Glutamatergic neuron (in vitro differentiated cells): ENCODE measurements at regions not wholly inside any gene's neighbourhood (a gene's known extent, or its start where the extent isn't known, plus 50 kb on each side); places are given as distances from the start of the nearest gene placed in this dataset.
"Not testable (repeated sequence)": the region's sequence is repeated elsewhere in the genome, so short reads cannot be mapped to it uniquely, and the experiment has no call there.

Source experiments
- DNase-seq: peaks from one replicate; pipeline ENCODE4 v3.0.0; 2022
- H3K27ac Mint-ChIP-seq: one replicate; pipeline ENCODE4 v1.8.0; 2020; ENCODE audit warnings: mild to moderate bottlenecking, mixed read lengths, inconsistent platforms; ENCODE audit not compliant: unreplicated experiment
- H3K27me3 Mint-ChIP-seq: one replicate; pipeline ENCODE4 v1.8.0; 2020; ENCODE audit warnings: mild to moderate bottlenecking, moderate library complexity, mixed read lengths, inconsistent platforms; ENCODE audit not compliant: unreplicated experiment
- H3K36me3 Mint-ChIP-seq: one replicate; pipeline ENCODE4 v1.8.0; 2020; ENCODE audit warnings: mild to moderate bottlenecking, mixed read lengths, inconsistent platforms; ENCODE audit not compliant: unreplicated experiment
- H3K4me1 Mint-ChIP-seq: one replicate; pipeline ENCODE4 v1.8.0; 2020; ENCODE audit warnings: mild to moderate bottlenecking, low read depth, mixed read lengths, inconsistent platforms; ENCODE audit not compliant: unreplicated experiment
- H3K4me3 Mint-ChIP-seq: one replicate; pipeline ENCODE4 v1.8.0; 2020; ENCODE audit warnings: mild to moderate bottlenecking, mixed read lengths, inconsistent platforms; ENCODE audit not compliant: unreplicated experiment
- H3K9me3 Mint-ChIP-seq: one replicate; pipeline ENCODE4 v1.8.0; 2020; ENCODE audit warnings: mild to moderate bottlenecking, moderate library complexity, mixed read lengths, inconsistent platforms; ENCODE audit not compliant: unreplicated experiment
- TF ChIP-seq, protein P1 (sequence below): fragments of 200-600 bp; sonication (generic); IDR thresholded peaks from one replicate; pipeline ENCODE4 v1.5.0; 2021; ENCODE audit not compliant: partially characterized antibody, unreplicated experiment

DNA sequence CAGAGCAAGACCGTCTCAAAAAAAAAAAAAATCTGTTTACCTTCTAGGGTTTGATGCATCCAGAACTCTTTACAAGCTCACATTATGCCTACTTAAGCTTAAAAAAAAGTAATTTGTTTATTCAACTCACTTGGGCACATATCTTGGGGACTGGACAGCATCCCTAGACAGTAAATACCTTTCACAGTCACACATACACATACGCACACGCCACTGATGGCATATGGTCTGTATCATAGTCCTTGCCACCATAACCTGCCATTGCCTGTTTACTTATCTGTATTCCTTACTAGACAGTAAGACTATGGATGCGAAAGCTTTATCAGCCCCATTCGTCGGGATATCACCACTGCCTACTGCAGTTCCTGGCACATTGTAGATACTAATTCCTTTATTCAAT lies 446.3 kb upstream of the RGS18 start:
- peaks cover 11% of the 10 kb centered on the region for H3K4me1 Mint-ChIP-seq
- H3K36me3 Mint-ChIP-seq, result no peaks in the 10 kb centered on the region
- TF ChIP-seq, protein P1, sequence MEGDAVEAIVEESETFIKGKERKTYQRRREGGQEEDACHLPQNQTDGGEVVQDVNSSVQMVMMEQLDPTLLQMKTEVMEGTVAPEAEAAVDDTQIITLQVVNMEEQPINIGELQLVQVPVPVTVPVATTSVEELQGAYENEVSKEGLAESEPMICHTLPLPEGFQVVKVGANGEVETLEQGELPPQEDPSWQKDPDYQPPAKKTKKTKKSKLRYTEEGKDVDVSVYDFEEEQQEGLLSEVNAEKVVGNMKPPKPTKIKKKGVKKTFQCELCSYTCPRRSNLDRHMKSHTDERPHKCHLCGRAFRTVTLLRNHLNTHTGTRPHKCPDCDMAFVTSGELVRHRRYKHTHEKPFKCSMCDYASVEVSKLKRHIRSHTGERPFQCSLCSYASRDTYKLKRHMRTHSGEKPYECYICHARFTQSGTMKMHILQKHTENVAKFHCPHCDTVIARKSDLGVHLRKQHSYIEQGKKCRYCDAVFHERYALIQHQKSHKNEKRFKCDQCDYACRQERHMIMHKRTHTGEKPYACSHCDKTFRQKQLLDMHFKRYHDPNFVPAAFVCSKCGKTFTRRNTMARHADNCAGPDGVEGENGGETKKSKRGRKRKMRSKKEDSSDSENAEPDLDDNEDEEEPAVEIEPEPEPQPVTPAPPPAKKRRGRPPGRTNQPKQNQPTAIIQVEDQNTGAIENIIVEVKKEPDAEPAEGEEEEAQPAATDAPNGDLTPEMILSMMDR, result no peak
- no peaks in the 10 kb centered on the region for H3K9me3 Mint-ChIP-seq
- no peak overlapping the region for H3K27ac Mint-ChIP-seq
- no peak overlapping the region for H3K4me3 Mint-ChIP-seq
- DNase-seq, result no peak
- H3K27me3 Mint-ChIP-seq, result no peaks in the 10 kb centered on the region

DNA sequence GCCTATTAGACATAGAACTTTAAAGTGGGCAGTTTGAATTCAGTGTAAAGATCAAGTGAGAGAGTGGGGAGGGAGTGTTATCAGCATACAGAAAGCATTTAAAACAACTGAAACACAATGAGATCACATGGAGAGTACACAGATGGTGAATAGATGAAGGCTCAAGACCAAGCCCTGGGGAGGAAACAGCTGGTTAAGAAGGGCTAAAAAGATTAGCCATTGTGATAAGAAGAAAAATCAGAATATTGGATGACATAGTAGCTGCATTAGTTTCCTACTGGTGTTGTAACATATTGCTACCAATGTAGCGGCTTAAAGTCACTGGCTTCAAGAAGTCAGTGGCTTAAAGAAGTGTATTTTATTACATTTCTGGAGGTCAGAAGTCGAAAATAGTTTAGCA lies 443.4 kb upstream of the RGS18 start:
- TF ChIP-seq, protein P1, result no peak
- Mint-ChIP-seq H3K27me3 (no peaks in the 10 kb centered on the region), H3K4me1 (peaks cover 11% of the 10 kb centered on the region), H3K4me3 (no peak overlapping the region), H3K9me3 (no peaks in the 10 kb centered on the region), H3K36me3 (no peaks in the 10 kb centered on the region), H3K27ac (no peak overlapping the region)
- DNase-seq, result no peak

- DNase-seq, result no peak
- Mint-ChIP-seq H3K36me3 (no peaks in the 10 kb centered on the region), H3K4me1 (no peaks in the 10 kb centered on the region)
These were observed 428.5 kb upstream of the RGS18 start for GRCh38 chr1:191729742-191730141.

GRCh38 chr1:191731608-191732302 lies 426.5 kb upstream of the RGS18 start:
- H3K27ac Mint-ChIP-seq, DNase-seq, H3K9me3 Mint-ChIP-seq, H3K27me3 Mint-ChIP-seq, H3K4me3 Mint-ChIP-seq, H3K36me3 Mint-ChIP-seq, H3K4me1 Mint-ChIP-seq: not testable (repeated sequence)

More at GRCh38 chr1:191729742-191730141, 428.5 kb upstream of the RGS18 start:
- H3K9me3 Mint-ChIP-seq, result peaks cover 1% of the 10 kb centered on the region
- TF ChIP-seq, protein P1, result no peak
- H3K27ac Mint-ChIP-seq, result no peak overlapping the region
- no peaks in the 10 kb centered on the region for H3K27me3 Mint-ChIP-seq
- H3K4me3 Mint-ChIP-seq, result no peak overlapping the region

DNA sequence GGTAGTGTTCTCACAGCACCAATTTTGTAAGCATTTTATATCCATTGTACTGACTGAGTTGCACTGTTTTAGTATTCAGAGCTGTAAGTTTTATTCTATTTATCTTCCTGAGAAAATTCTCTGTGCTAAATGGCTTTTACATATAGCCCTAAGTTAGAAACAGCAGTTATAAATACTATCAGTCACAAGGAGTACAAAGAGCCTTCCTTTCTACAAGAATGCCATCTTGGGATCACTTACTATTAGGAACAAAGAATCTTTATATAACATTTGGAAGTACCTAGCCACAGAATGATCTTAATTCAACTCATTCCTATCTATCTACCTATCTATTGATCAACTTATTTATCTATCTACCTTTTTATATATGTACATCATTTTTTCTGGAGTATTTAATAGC lies 423.9 kb upstream of the RGS18 start:
- Mint-ChIP-seq H3K9me3 (peaks cover 1% of the 10 kb centered on the region), H3K4me3 (no peak overlapping the region), H3K36me3 (no peaks in the 10 kb centered on the region), H3K27me3 (no peaks in the 10 kb centered on the region), H3K27ac (no peak overlapping the region), H3K4me1 (no peaks in the 10 kb centered on the region)
- TF ChIP-seq, protein P1, result no peak
- no peak for DNase-seq
